NCI-H1417 treated with DMSO at 0.1 percent for 48 hours (cell line): ENCODE measurements at regions not wholly inside any gene's neighbourhood (a gene's known extent, or its start where the extent isn't known, plus 50 kb on each side); places are given as distances from the start of the nearest gene placed in this dataset.

Experiments
- DNase-seq: peaks from one replicate; lab custom pipeline; 2025; lab: John Stamatoyannopoulos, UW

- DNase-seq, result peak; percentile 45
Measured at GRCh38 chr12:100675432-100675831, 101.9 kb downstream of the GAS2L3 start.

GRCh38 chr12:100681074-100681473, 107.6 kb downstream of the GAS2L3 start:
- DNase-seq, result no peak

- DNase-seq, result no peak
Measured at GRCh38 chr12:100682178-100682577, 108.7 kb downstream of the GAS2L3 start.

GRCh38 chr12:100687686-100688085, 106.9 kb upstream of the ANO4 start:
- no peak for DNase-seq

- DNase-seq, result no peak
Measured at GRCh38 chr12:100688451-100688864, 106.1 kb upstream of the ANO4 start.

GRCh38 chr12:100692502-100692901, 102.1 kb upstream of the ANO4 start:
- DNase-seq, result no peak

GRCh38 chr12:100698518-100698917, 96.1 kb upstream of the ANO4 start:
- DNase-seq, result no peak

- no peak for DNase-seq
Measured at GRCh38 chr12:100699209-100699608, 95.4 kb upstream of the ANO4 start.

GRCh38 chr12:100703337-100703736, 91.2 kb upstream of the ANO4 start:
- no peak for DNase-seq

GRCh38 chr12:100703868-100704267, 90.7 kb upstream of the ANO4 start:
- no peak for DNase-seq

GRCh38 chr12:100706033-100706432, 88.5 kb upstream of the ANO4 start:
- peak; percentile 84 for DNase-seq

GRCh38 chr12:100708591-100708990, 86.0 kb upstream of the ANO4 start:
- DNase-seq, result no peak

GRCh38 chr12:100715976-100716944, 78.3 kb upstream of the ANO4 start:
- no peak for DNase-seq

GRCh38 chr12:100716945-100717732, 77.4 kb upstream of the ANO4 start:
- DNase-seq, result no peak

GRCh38 chr12:100717733-100718067, 76.9 kb upstream of the ANO4 start:
- DNase-seq, result no peak

GRCh38 chr12:100718187-100718586, 76.4 kb upstream of the ANO4 start:
- DNase-seq, result no peak

- DNase-seq, result no peak
Measured at GRCh38 chr12:100720016-100720654, 74.4 kb upstream of the ANO4 start.

- DNase-seq, result no peak
Measured at GRCh38 chr12:100721169-100721568, 73.4 kb upstream of the ANO4 start.

- DNase-seq, result no peak
Measured at GRCh38 chr12:100724071-100724470, 70.5 kb upstream of the ANO4 start.

GRCh38 chr12:100733817-100734593, 60.6 kb upstream of the ANO4 start:
- DNase-seq, result no peak

- DNase-seq, result no peak
Measured at GRCh38 chr12:100737168-100737567, 57.4 kb upstream of the ANO4 start.

GRCh38 chr12:100738086-100738485, 56.5 kb upstream of the ANO4 start:
- no peak for DNase-seq
